ENCODE measurements at regions not wholly inside any gene's neighbourhood (a gene's known extent, or its start where the extent isn't known, plus 50 kb on each side); places are given as distances from the start of the nearest gene placed in this dataset.
A peak's percentile ranks its signal among the peaks of the same experiment; 100 is the strongest.

- TF ChIP-seq ZNF597 (CRISPR knock-in tag; IDR thresholded peaks at IDR 0.05) (no peak), MAF1 (CRISPR knock-in tag; IDR thresholded peaks at IDR 0.05; ENCODE audit: borderline replicate concordance) (no peak), KDM2A (CRISPR knock-in tag; IDR thresholded peaks at IDR 0.05; ENCODE audit: borderline replicate concordance, low read depth) (no peak), MAFK (conservative IDR thresholded peaks at IDR 0.05 in 1 of 2, IDR thresholded peaks at IDR 0.05 in 1 of 2; ENCODE audit: low read length in 2 of 2) (peak; percentile 25 to 50; a peak in 2 of 4 replicates), ZMYM3 (CRISPR knock-in tag; IDR thresholded peaks at IDR 0.05) (no peak), TEAD3 (CRISPR knock-in tag; optimal IDR thresholded peaks at IDR 0.05; ENCODE audit: borderline replicate concordance) (no peak), FOXP1 (IDR thresholded peaks at IDR 0.05) (peak; percentile 32; the same call in 1 of the 2 replicates), FOXP1 (CRISPR knock-in tag; IDR thresholded peaks at IDR 0.05) (peak; percentile 92), MLX (CRISPR knock-in tag; IDR thresholded peaks at IDR 0.05) (peak; percentile 48; the same call in 1 of the 2 replicates), ZNF790 (CRISPR knock-in tag; IDR thresholded peaks at IDR 0.05; ENCODE audit: borderline replicate concordance) (no peak), DRAP1 (CRISPR knock-in tag; IDR thresholded peaks at IDR 0.05) (no peak), RERE (CRISPR knock-in tag; IDR thresholded peaks at IDR 0.05; ENCODE audit: low read depth) (no peak), U2AF2 (IDR thresholded peaks at IDR 0.05; ENCODE audit: low read depth, low read length) (no peak), ZNF550 (CRISPR knock-in tag; IDR thresholded peaks at IDR 0.05; ENCODE audit: borderline replicate concordance) (no peak)
- TF ChIP-seq, protein P1, sequence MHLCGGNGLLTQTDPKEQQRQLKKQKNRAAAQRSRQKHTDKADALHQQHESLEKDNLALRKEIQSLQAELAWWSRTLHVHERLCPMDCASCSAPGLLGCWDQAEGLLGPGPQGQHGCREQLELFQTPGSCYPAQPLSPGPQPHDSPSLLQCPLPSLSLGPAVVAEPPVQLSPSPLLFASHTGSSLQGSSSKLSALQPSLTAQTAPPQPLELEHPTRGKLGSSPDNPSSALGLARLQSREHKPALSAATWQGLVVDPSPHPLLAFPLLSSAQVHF (CRISPR knock-in tag; IDR thresholded peaks at IDR 0.05), result no peak
- TF ChIP-seq, protein P2, sequence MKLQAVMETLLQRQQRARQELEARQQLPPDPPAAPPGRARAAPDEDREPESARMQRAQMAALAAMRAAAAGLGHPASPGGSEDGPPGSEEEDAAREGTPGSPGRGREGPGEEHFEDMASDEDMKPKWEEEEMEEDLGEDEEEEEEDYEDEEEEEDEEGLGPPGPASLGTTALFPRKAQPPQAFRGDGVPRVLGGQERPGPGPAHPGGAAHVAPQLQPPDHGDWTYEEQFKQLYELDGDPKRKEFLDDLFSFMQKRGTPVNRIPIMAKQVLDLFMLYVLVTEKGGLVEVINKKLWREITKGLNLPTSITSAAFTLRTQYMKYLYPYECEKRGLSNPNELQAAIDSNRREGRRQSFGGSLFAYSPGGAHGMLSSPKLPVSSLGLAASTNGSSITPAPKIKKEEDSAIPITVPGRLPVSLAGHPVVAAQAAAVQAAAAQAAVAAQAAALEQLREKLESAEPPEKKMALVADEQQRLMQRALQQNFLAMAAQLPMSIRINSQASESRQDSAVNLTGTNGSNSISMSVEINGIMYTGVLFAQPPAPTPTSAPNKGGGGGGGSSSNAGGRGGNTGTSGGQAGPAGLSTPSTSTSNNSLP (IDR thresholded peaks at IDR 0.05; ENCODE audit: low read depth, low read length), result no peak
- TF ChIP-seq, protein P3, sequence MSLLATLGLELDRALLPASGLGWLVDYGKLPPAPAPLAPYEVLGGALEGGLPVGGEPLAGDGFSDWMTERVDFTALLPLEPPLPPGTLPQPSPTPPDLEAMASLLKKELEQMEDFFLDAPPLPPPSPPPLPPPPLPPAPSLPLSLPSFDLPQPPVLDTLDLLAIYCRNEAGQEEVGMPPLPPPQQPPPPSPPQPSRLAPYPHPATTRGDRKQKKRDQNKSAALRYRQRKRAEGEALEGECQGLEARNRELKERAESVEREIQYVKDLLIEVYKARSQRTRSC (CRISPR knock-in tag; IDR thresholded peaks at IDR 0.05; ENCODE audit: low read depth), result no peak
- TF ChIP-seq, protein P4, sequence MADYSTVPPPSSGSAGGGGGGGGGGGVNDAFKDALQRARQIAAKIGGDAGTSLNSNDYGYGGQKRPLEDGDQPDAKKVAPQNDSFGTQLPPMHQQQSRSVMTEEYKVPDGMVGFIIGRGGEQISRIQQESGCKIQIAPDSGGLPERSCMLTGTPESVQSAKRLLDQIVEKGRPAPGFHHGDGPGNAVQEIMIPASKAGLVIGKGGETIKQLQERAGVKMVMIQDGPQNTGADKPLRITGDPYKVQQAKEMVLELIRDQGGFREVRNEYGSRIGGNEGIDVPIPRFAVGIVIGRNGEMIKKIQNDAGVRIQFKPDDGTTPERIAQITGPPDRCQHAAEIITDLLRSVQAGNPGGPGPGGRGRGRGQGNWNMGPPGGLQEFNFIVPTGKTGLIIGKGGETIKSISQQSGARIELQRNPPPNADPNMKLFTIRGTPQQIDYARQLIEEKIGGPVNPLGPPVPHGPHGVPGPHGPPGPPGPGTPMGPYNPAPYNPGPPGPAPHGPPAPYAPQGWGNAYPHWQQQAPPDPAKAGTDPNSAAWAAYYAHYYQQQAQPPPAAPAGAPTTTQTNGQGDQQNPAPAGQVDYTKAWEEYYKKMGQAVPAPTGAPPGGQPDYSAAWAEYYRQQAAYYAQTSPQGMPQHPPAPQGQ (CRISPR knock-in tag; IDR thresholded peaks at IDR 0.05; ENCODE audit: borderline replicate concordance), result no peak
Measured at GRCh38 chr9:75230469-75230868, 142.2 kb downstream of the OSTF1 start (continued).
